Smooth muscle cell (in vitro differentiated cells): ENCODE measurements at regions not wholly inside any gene's neighbourhood (a gene's known extent, or its start where the extent isn't known, plus 50 kb on each side); places are given as distances from the start of the nearest gene placed in this dataset.

Source experiments
- DNase-seq: peaks from one replicate; lab custom pipeline; 2025; ENCODE audit not compliant: unreplicated experiment; lab: John Stamatoyannopoulos, UW
- H2AFZ ChIP-seq: fragments of 200-600 bp; sonication (generic); 2 replicates; pipeline ENCODE4 v1.6.0; 2016; ENCODE audit warnings: antibody characterized with exemption, low read depth, mild to moderate bottlenecking
- H3F3A ChIP-seq: fragments of 200-600 bp; sonication (generic); 2 replicates; pipeline ENCODE4 v1.6.0; 2017; ENCODE audit warnings: antibody characterized with exemption, low read depth
- H3K27ac ChIP-seq: fragments of 200-600 bp; sonication (generic); 2 replicates; pipeline ENCODE4 v1.5.1; 2016; ENCODE audit warnings: low read depth, mild to moderate bottlenecking
- H3K27me3 ChIP-seq: fragments of 200-600 bp; sonication (generic); 2 replicates; pipeline ENCODE4 v1.6.1; 2016; ENCODE audit warnings: low read depth, mild to moderate bottlenecking
- H3K36me3 ChIP-seq: fragments of 200-600 bp; sonication (generic); 2 replicates; pipeline ENCODE4 v1.5.1; 2016; ENCODE audit warnings: low read depth
- H3K4me1 ChIP-seq: fragments of 200-600 bp; sonication (generic); 2 replicates; pipeline ENCODE4 v1.5.1; 2016; ENCODE audit warnings: low read depth
- H3K4me2 ChIP-seq: fragments of 200-600 bp; sonication (generic); 2 replicates; pipeline ENCODE4 v1.6.0; 2016; ENCODE audit warnings: mild to moderate bottlenecking
- H3K4me3 ChIP-seq: fragments of 200-600 bp; sonication (generic); 2 replicates; pipeline ENCODE4 v1.5.1; 2016; ENCODE audit warnings: mild to moderate bottlenecking
- H3K79me2 ChIP-seq: fragments of 200-600 bp; sonication (generic); 2 replicates; pipeline ENCODE4 v1.6.0; 2016; ENCODE audit warnings: low read depth, mild to moderate bottlenecking
- H3K9ac ChIP-seq: fragments of 200-600 bp; sonication (generic); 2 replicates; pipeline ENCODE4 v1.6.0; 2016; ENCODE audit warnings: low read depth
- H3K9me3 ChIP-seq: fragments of 200-600 bp; sonication (generic); replicated peaks from 2 replicates; pipeline ENCODE4 v1.5.1; 2016; ENCODE audit warnings: low read depth
- H4K20me1 ChIP-seq: fragments of 200-600 bp; sonication (generic); 2 replicates; pipeline ENCODE4 v1.6.0; 2016; ENCODE audit warnings: low read depth
- whole genome bisulfite sequencing: methylation state at CpG from one replicate; pipeline ENCODE4 v1.1.7; 2016; ENCODE audit warnings: low lambda C conversion rate; 5-methylcytosine and 5-hydroxymethylcytosine counted together
- TF ChIP-seq, protein P1 (sequence below): fragments of 200-600 bp; sonication (generic); IDR thresholded peaks from 2 replicates; pipeline ENCODE4 v1.5.1; 2017; ENCODE audit warnings: borderline replicate concordance, mild to moderate bottlenecking, antibody characterized with exemption; ENCODE audit not compliant: insufficient read depth, poor library complexity, severe bottlenecking

DNA sequence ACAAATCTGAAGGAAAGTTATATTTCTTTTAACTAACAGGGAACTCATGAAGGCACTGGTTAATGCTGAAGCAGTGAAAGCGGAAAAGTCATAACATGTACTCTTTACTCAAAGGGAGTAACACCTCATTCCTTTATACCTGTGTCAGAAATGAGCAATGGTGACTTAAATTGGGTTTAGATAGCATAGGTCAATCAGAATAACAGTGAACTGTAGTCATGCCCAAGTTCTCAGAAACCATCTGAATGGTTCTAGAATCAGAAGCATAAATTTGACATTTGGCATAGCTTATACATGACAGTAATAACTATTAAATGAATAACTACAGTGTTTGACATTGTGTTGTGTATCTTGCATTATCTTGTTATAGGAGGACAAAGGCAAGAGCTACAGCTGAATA lies 382.0 kb downstream of the NUF2 start:
- H3K27ac ChIP-seq, result no peak overlapping the region
- no peaks in the 10 kb centered on the region for H3F3A ChIP-seq
- no peaks in the 10 kb centered on the region for H3K27me3 ChIP-seq
- no peaks in the 10 kb centered on the region for H3K9me3 ChIP-seq
- H3K4me3 ChIP-seq, result no peak overlapping the region
- no peak overlapping the region for H3K9ac ChIP-seq
- no peak for DNase-seq
- H2AFZ ChIP-seq, result no peak overlapping the region
- 80% methylated on average over 1 of the region's 1 CpG for WGBS
- H3K4me1 ChIP-seq, result no peaks in the 10 kb centered on the region
- no peaks in the 10 kb centered on the region for H3K79me2 ChIP-seq
- H4K20me1 ChIP-seq, result no peaks in the 10 kb centered on the region
- TF ChIP-seq, protein P1, sequence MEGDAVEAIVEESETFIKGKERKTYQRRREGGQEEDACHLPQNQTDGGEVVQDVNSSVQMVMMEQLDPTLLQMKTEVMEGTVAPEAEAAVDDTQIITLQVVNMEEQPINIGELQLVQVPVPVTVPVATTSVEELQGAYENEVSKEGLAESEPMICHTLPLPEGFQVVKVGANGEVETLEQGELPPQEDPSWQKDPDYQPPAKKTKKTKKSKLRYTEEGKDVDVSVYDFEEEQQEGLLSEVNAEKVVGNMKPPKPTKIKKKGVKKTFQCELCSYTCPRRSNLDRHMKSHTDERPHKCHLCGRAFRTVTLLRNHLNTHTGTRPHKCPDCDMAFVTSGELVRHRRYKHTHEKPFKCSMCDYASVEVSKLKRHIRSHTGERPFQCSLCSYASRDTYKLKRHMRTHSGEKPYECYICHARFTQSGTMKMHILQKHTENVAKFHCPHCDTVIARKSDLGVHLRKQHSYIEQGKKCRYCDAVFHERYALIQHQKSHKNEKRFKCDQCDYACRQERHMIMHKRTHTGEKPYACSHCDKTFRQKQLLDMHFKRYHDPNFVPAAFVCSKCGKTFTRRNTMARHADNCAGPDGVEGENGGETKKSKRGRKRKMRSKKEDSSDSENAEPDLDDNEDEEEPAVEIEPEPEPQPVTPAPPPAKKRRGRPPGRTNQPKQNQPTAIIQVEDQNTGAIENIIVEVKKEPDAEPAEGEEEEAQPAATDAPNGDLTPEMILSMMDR, result no peak
- no peaks in the 10 kb centered on the region for H3K36me3 ChIP-seq
- H3K4me2 ChIP-seq, result no peak overlapping the region

DNA sequence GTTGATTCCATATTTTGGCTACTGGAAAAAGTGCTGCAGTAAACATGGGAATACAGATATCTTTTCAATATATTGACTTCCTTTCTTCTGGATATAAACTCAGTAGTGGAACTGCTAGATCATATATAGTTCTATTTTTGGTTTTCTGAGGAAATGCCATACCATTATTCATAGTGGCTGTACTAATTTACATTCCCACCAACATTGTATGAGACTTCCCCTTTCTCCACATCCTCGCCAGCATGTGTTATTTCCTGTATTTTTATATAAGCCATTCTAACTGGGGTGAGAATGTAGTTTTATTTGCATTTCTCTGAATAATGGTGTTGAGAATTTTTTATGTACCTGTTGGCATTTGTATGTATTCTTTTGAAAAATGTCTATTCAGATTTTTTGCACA lies 385.2 kb downstream of the NUF2 start:
- Histone ChIP-seq H3K9ac (no peak overlapping the region), H3K4me2 (no peak overlapping the region), H3K9me3 (no peaks in the 10 kb centered on the region), H3K27ac (no peak overlapping the region), H3K36me3 (no peaks in the 10 kb centered on the region), H3K27me3 (no peaks in the 10 kb centered on the region), H2AFZ (no peak overlapping the region), H4K20me1 (no peaks in the 10 kb centered on the region), H3F3A (no peaks in the 10 kb centered on the region), H3K4me3 (no peak overlapping the region), H3K4me1 (no peaks in the 10 kb centered on the region), H3K79me2 (no peaks in the 10 kb centered on the region)
- 88% methylated on average over 1 of the region's 1 CpG for WGBS
- TF ChIP-seq, protein P1, result no peak
- no peak for DNase-seq

DNA sequence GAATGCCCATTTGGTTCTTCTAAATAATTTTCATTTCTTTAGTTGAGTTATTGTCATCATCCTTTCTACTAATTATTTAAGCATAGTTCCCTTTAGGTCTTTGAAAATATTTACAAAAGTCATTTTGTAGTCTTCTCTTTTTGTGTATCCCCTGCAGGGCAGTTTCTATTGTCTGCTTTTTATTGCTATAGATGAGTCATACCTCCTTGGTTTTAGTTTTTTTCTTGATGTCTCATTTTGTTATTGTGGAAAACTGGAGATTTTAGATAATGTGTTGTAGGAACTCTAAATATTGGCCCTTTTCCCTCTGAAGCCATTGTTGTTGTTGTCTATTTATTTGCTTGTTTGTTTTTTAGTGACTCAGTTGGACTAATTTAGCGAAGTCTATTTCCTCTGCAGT lies 387.9 kb downstream of the NUF2 start:
- no peak overlapping the region for H3K4me3 ChIP-seq
- H2AFZ ChIP-seq, result no peak overlapping the region
- H3K4me2 ChIP-seq, result no peak overlapping the region
- no peak overlapping the region for H3K27ac ChIP-seq
- H3K27me3 ChIP-seq, result no peaks in the 10 kb centered on the region
- TF ChIP-seq, protein P1, result no peak
- H3K36me3 ChIP-seq, result no peaks in the 10 kb centered on the region
- H3K4me1 ChIP-seq, result no peaks in the 10 kb centered on the region
- H4K20me1 ChIP-seq, result no peaks in the 10 kb centered on the region
- WGBS, result 95% methylated on average over 1 of the region's 1 CpG
- no peaks in the 10 kb centered on the region for H3K9me3 ChIP-seq
- H3F3A ChIP-seq, result no peaks in the 10 kb centered on the region
- H3K9ac ChIP-seq, result no peak overlapping the region
- DNase-seq, result no peak
- no peaks in the 10 kb centered on the region for H3K79me2 ChIP-seq

DNA sequence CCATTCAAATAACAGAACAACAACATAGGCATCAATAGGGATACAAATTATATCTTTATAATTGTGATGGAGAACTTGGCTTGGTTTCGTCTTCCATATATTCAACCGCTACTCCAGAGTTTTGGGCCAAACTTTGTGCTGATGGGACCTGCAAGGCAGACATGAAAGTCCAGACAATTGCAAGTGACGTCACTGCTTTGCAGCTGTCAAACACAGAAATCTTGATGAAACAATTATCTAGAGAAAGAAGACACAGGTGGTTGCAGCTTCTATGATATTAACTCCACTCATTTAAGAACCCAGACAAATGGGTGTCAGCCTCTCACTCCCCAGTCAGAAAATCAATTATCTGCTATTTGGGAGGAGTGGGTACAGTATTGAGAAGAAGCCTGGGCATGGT lies 390.6 kb downstream of the NUF2 start:
- Histone ChIP-seq H3K36me3 (no peaks in the 10 kb centered on the region), H3K4me1 (no peaks in the 10 kb centered on the region), H3K4me2 (no peak overlapping the region), H3K9ac (no peak overlapping the region), H3K9me3 (no peaks in the 10 kb centered on the region), H3K27ac (no peak overlapping the region), H4K20me1 (no peaks in the 10 kb centered on the region), H2AFZ (no peak overlapping the region), H3K27me3 (no peaks in the 10 kb centered on the region), H3K4me3 (no peak overlapping the region), H3K79me2 (no peaks in the 10 kb centered on the region), H3F3A (no peaks in the 10 kb centered on the region)
- DNase-seq, result no peak
- TF ChIP-seq, protein P1, result no peak
- WGBS, result 92% methylated on average over 3 of the region's 3 CpGs
